ENCODE measurements at regions not wholly inside any gene's neighbourhood (a gene's known extent, or its start where the extent isn't known, plus 50 kb on each side); places are given as distances from the start of the nearest gene placed in this dataset.
"Not testable (repeated sequence)": the region's sequence is repeated elsewhere in the genome, so short reads cannot be mapped to it uniquely, and the experiment has no call there.

DNA sequence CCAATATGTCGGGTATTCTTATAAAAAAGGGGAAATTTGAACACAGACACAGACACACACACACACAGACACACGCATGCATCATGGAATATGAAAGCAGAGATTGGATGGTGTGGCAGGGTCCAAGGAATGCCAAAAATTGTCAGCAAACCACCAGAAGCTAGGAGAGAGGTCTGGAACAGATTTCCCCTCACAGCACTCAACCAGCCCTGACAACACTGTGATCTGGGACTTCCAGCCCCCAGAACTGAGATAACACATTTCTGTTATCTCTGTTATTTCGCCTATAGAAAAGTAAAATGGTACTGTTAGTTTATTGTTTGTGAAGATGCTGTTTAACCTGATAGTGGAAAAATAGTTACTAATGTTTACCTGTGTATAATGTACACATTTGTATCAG lies 145.4 kb upstream of the ZBED5 start:
- no peak for DNase-seq (ENCODE audit: low read depth)

DNA sequence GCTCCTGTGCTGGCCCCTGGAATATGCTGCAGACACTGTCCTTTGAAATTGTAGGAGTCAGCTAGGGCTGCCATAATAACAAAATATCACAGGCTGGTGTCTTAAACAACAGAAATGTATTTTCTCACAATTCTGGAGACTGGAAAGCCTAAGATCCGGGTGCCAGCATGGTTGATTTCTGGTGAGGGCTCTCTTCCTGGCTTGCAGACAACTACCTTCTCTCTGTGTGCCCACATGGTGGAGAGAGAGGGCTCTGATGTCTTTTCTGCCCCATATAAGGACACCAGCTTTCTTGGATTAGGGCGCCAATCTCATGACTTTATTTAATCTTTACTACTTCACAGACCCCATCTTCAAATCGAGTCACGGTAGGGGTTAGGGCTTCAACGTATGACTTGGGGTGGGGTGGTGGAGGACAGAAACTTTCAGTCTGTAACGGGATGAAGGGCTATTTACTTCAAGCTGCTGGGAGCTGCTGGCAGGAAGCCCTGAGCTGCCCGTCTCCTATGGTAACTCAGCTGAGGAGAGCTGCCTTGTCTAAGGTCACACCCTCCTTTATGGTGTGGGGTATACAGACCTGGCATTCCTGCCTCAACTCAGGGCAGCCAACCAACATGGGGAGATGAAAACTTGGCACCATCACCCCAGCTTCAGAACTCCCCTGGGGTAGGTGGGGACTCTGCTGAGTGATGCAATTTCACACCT lies 142.9 kb upstream of the ZBED5 start:
- DNase-seq (ENCODE audit: low read depth) = no peak

DNA sequence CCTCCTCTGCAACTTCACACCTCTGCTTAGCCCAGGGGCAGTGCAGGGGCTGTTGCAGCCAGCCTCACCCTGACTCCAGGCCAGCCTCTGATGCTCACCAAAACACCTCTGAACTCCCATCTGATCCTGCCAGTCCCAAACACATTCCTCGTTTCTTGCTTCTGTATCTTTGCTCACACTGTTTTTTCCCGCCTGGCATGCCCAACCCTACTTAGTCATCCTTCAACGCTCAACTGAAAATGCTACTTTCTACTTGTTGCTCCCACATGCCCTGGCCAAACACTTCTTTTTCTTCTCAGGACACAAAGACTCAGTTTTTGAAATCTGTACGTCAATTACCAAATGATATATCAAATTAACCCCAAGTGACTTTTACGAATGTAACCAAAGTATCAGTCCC lies 140.8 kb upstream of the ZBED5 start:
- no peak for DNase-seq (ENCODE audit: low read depth)

DNA sequence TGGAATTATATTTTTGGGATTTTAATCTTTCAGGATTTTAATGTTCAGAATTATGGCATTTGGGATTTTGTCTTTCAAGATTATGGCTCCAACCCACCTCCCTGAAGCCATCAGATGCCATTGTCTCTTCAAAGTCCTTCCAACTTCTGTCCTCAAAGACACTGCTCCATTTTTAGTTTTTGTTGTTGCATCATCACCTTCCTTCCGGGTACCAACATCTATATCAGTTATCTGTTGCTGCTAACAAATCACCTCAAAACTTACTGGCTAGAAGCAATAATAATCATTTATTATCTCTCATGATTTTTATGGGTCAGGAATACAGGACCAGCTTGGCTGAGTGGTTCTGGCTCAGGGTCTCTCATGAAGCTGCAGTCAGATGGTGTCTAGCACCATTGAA lies 138.8 kb upstream of the ZBED5 start:
- DNase-seq (ENCODE audit: low read depth) = no peak

DNA sequence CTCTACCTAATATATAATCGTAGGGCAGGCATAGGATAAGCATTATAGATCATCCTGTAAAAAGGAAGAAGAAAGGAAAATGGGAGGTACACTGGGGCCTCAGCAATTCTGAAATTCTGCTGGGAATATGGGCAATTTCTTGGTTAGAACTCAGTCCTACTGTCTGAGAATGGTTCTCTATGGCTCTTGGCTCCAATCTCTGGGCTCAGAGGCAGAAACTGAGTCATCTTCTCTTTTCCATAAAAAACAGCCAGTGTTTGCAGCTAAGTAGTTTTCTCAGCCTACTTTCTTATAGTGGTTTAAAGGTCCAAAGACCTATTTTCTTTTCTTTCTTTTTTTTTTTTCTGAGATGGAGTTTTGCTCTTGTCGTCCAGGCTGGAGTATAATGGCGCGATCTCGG lies 135.8 kb upstream of the ZBED5 start:
- DNase-seq (ENCODE audit: low read depth) = no peak

DNA sequence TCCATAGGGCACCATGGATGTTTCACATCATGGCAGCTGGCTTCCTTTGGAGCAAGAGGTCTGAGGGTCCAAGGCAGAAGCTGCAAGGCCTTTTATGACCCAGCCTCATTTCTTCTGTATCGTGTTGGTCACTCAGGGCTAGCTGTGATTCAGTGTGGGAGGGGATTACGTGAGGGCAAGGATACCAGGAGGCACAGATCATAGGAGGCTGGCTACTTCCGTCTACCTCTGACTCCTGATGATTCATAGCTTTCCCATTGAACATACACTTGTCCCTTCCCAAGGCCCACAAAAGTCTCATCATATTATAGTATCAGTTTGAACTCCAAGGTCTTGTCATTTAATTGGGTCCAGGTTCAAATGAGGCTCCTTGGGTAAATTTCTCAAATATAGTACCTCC lies 135.3 kb upstream of the ZBED5 start:
- no peak for DNase-seq (ENCODE audit: low read depth)

DNA sequence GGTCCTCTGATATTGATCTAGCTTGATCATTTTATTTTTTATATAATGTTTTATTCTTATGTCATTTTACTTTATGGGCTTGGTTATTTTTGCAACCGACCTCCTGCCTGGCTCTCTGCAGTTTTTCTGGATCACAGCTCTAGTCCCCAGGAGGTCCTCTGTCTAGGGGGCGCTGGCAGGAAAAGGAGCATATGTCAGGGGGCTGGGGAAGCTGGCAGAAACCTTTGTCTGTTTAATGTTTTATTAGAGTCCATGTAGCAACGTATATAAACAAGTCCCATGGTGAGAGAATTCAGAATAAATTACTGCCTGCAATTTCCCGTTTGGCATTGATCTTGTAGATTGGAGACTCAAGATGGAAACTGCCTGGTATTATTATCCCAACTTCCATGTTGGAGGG lies 133.5 kb upstream of the ZBED5 start:
- no peak for DNase-seq (ENCODE audit: low read depth)

DNA sequence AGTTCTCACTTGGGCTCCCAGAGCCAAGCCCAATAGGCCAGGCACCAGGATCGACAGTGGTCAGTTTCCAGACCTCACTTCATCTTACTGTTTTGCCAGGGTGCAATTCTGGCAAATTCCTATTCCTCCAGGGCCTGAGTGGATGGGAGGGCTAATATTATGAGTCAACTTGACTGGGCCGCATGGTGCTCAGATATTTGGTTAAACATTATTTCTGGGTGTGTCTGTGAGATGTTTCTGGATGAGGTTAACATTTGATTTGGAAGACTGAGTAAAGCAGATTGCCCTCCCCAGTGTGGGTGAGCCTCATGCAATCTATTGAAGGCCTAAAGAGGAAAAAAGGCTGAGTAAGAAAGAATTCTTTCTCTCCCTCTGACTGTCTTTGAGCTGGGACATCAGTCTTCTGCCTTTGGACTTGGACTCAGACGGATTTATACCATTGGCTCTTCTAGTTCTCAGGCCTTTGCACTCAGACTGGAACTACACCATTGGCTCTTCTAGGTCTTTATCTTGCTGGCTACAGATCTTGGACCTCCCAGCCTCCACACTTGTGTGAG lies 132.9 kb upstream of the ZBED5 start:
- no peak for DNase-seq (ENCODE audit: low read depth)

GRCh38 chr11:10990160-10990559 lies 132.3 kb upstream of the ZBED5 start:
- no peak for DNase-seq (ENCODE audit: low read depth)

DNA sequence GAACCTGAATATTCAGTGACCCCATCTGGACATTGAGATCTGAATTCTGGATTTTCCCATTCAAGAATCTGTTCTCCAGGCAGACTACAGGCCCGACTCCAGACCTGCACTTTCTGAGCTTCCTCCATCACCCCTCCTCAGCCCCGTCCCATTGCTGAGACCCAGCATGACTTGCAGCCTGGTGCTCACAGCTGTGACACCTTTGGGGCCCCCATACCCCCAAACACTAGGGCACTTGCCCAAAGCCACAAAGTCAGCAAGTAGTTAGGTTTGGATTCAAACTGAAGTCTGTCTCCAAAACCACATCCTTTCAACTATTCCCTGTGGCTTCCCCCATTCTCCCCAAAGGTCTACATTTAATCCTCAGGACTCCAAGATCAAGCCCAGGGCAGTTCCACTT lies 128.2 kb upstream of the ZBED5 start:
- no peak for DNase-seq (ENCODE audit: low read depth)

- no peak for DNase-seq (ENCODE audit: low read depth)
Observed at GRCh38 chr11:10984742-10985141, 126.9 kb upstream of the ZBED5 start.

DNA sequence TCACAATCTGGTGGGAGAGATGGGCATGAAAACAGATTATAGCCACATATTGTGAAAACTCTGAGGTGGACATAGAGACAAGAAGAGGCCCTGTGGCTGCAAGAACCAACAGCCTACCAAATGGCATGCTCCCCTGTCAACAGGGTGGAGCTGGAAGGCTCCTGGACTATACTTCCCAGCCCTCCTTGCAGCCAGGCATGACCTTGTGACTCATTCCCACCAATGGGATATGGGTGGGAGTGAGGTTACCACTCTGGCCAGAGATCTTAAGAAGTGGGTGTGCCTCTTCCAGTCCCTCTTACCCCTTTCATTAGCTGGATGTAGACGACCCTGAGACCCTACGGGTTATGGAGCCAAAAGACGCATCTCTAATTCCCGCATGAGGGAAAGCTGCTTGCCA lies 126.4 kb upstream of the ZBED5 start:
- DNase-seq (ENCODE audit: low read depth) = no peak

- DNase-seq (ENCODE audit: low read depth) = no peak
Observed at GRCh38 chr11:10982704-10983510, 125.1 kb upstream of the ZBED5 start.

- DNase-seq (ENCODE audit: low read depth) = no peak
Observed at GRCh38 chr11:10979529-10979928, 121.7 kb upstream of the ZBED5 start.

DNA sequence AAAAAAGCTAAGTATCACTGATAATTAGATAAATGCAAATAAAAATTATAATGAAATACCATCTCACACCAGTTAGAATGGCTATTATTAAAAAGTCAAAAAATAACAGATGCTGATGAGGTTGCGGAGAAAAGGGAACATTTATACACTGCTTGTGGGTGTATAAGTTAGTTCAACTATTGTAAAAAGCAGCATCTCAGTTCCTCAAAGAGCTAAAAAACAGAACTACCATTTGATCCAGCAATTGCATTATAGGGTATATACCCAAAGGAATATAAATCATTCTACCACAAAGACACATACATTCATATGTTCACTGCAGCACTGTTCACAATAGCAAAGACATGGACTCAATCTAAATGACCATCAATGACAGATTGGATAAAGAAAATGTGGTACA lies 120.3 kb upstream of the ZBED5 start:
- no peak for DNase-seq (ENCODE audit: low read depth)

DNA sequence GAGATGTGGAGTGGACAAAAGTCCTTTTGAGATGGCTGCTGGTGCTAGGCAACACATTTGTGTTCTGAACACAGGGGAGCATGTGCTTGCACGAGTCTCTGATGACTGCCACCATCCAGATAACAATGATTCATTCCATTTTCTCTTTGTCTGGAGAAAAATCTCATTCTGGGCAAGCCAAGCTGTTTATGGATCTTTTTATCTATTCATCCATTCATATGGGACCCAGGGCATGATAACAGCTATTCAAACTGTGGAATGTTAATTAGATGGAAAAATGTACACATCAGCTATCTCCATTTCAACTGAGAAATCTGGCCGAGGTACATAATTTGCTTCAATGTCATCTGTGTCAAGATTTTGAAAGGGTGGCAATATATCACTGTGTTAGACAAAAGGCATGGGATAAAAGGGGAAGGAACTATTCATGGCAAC lies 117.5 kb upstream of the ZBED5 start:
- no peak for DNase-seq (ENCODE audit: low read depth)

DNA sequence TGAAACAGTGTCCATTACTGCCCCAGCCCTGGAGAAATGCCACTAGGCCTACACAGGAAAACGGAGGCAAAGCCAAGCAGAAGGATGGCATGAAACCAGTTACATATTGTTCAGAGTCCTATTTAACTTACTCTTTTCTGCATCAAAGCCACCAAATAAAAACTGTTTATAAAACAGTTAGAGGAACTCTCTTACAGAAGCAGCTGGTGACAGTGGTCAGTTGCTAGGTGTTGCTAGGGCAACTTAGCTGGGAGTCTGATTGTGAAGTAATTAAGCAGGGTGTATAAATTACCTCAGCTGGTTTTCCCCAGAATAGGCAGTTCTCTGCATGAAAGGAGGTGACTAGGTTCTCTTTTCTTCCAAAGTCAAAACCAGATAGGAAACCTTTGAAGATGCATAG lies 115.6 kb upstream of the ZBED5 start:
- DNase-seq (ENCODE audit: low read depth) = no peak

- DNase-seq (ENCODE audit: low read depth) = no peak
Observed at GRCh38 chr11:10970926-10971325, 113.1 kb upstream of the ZBED5 start.

DNA sequence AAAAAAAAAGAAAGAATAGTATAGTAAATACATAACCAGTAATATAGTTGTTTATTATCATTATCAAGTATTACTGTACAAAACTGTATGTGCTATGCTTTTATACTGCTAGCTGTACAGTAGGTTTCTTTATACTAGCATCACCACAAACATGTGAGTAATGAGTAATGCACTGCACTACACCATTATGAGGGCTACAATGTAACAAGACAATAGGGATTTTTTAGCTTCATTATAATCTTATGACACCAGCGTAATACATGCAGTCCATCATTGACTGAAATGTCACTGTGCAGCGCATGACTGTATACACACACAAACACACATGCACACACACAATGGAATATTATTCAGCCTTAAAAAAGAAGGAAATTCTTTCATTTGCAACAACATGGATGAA lies 111.5 kb upstream of the ZBED5 start:
- DNase-seq (ENCODE audit: low read depth) = no peak

- DNase-seq (ENCODE audit: low read depth) = not testable (repeated sequence)
Observed at GRCh38 chr11:10956884-10957283, 99.0 kb upstream of the ZBED5 start.

- DNase-seq (ENCODE audit: low read depth) = no peak
Observed at GRCh38 chr11:10955616-10956015, 97.8 kb upstream of the ZBED5 start.

DNA sequence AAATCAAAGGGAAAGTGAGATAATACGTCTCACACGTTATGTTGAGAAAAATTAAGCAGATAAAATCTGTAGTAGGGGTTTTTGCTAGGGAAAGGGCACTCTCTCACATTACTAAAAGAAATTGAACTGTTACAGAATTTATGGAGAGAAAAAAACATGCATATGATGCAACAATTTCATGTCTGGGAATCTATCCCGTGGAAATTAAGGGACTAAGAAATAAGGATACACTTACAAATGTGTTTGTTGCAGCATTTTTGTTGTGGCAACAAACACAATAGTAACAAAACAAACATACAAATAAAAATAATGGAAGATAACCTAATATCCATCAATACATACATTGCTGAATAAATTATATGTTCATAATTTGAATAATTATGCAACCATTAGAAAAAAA lies 96.3 kb upstream of the ZBED5 start:
- DNase-seq (ENCODE audit: low read depth) = no peak

DNA sequence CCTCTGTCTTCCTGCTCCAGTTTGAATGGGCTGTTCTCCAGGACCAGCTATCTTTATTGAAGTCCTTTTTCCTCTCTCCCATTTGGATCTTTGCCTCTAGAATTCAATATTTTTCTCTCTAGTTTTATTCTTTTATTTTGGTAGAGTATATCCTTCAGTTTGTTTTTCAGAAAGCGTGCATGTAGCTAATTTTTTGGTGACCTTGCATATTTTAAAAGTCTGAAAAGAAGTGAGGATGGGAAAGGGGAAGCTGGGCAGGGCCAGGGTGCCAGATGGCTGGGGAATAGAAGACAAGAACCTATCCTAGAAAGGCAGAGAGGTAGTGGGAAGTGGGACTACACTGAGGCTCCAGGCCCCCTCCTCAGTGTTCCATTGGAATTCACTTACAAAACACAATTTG lies 95.0 kb upstream of the ZBED5 start:
- DNase-seq (ENCODE audit: low read depth) = no peak

Data from stimulated activated CD8-positive, alpha-beta memory T cell treated with anti-CD3 and anti-CD28 coated beads, Interleukin-15, amount 100 ng/mL, for 1 hour (primary cell).